ENCODE measurements at regions not wholly inside any gene's neighbourhood (a gene's known extent, or its start where the extent isn't known, plus 50 kb on each side); places are given as distances from the start of the nearest gene placed in this dataset.
"Not testable (repeated sequence)": the region's sequence is repeated elsewhere in the genome, so short reads cannot be mapped to it uniquely, and the experiment has no call there.

- DNase-seq (ENCODE audit: low read depth in 2 of 2), result no peak
These were observed 185.8 kb downstream of the B3GLCT start for GRCh38 chr13:31385540-31385939.

DNA sequence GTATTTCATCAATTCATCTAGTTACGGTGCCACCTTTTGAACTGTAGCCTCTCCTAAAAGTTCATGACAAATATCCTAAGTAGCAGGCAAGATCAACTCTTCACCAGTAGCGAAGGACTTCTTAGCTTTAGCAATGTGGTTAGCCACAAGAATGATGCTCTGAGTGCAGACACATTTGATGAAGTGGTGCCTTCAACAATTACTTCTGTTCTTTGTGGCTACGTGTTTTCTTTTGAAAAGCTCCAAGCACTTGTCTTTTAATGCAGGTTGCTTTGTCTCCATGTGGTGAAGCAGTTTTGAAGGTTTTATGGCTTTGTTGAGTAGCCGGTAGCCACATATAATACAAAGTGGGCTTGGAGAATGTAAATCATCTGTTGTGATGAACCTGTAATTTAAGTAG lies 194.7 kb downstream of the B3GLCT start:
- DNase-seq (ENCODE audit: low read depth in 2 of 2), result no peak

DNA sequence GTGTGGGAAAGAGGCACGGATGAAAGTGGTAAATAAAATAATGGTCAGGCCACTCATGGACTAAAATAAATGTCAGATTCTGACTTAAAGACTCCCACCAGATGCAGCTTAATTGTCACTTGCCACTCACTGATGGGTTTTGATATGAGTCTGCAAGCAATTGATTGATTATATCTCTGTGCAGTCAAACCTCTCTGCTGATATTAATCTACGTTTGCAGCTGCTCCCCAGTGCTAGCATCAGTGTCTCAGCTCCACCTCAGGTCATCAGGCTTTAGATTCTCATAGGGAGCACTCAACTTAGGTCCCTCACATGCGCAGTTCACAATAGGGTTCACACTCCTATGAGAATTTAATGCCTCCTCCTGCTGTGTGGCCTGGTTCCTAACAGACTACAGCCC lies 195.3 kb downstream of the B3GLCT start:
- DNase-seq (ENCODE audit: low read depth in 2 of 2), result no peak

- DNase-seq (ENCODE audit: low read depth in 2 of 2), result no peak
These were observed 199.9 kb downstream of the B3GLCT start for GRCh38 chr13:31399690-31400089.

- not testable (repeated sequence) for DNase-seq (ENCODE audit: low read depth in 2 of 2)
These were observed 203.9 kb downstream of the B3GLCT start for GRCh38 chr13:31403711-31404110.

DNA sequence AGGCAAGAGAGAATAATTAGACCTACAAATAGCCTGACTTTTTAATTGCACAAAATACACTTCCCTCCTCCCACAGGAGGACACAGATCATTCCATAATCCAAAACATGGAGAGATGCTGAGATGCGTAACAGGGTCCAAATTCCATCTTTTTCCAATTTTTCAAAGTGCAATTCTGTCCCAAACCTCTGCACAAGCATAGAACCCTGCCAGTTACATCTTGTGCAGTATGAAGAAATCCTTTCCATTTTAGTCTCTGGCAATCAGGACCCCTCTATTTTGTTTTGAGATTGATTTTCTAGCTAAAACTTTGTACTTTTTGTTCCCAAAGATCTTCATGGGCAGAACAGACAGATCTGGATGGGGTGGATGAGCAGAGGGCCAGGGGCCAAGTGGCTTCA lies 209.2 kb downstream of the B3GLCT start:
- no peak for DNase-seq (ENCODE audit: low read depth in 2 of 2)

- no peak for DNase-seq (ENCODE audit: low read depth in 2 of 2)
These were observed 210.0 kb downstream of the B3GLCT start for GRCh38 chr13:31409678-31410356.

GRCh38 chr13:31413516-31413915 lies 213.7 kb downstream of the B3GLCT start:
- no peak for DNase-seq (ENCODE audit: low read depth in 2 of 2)

GRCh38 chr13:31416066-31416465 lies 216.3 kb downstream of the B3GLCT start:
- DNase-seq (ENCODE audit: low read depth in 2 of 2), result no peak

GRCh38 chr13:31418186-31418585 lies 218.4 kb downstream of the B3GLCT start:
- no peak for DNase-seq (ENCODE audit: low read depth in 2 of 2)

DNA sequence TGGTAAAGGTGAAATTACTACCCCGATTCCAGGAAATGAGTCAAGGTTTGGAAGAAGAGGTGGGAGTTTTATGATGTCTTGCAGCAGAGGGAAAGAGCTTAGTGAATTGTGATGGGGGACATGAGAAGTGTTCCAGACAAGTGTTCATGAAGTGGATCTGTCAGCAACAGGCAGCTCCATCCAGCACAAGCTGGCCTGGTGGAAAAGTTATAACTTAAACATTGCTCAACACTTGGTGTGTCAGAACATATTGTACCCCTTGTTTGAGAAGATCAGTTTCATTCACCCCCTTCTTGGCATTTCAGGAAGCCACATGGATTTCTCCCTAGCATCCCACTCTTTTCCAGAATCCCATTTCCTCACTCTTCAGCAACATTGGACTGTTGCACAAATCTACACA lies 222.0 kb downstream of the B3GLCT start:
- no peak for DNase-seq (ENCODE audit: low read depth in 2 of 2)

GRCh38 chr13:31424130-31424729 lies 224.5 kb downstream of the B3GLCT start:
- peak in 1 of 2 donors; percentile 7 for DNase-seq (ENCODE audit: low read depth in 2 of 2)

DNA sequence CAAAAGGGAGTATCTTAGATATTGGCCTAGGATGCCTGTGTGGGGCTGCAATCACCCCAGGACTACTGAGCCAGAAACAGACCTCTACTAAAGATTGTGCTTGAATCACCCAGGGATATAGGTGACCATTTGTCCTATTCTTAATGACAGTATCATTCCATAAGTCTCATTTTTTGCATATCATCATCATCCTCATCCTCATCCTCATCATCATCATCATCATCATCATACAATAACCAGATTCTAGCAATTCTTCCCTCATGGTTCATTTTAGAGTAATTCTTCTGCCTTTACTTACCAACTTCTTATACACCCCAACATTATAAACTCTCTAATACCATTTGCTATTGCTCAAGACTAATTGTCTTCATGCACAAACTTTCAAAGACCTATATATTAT lies 226.6 kb downstream of the B3GLCT start:
- no peak for DNase-seq (ENCODE audit: low read depth in 2 of 2)

GRCh38 chr13:31427151-31428100 lies 227.7 kb downstream of the B3GLCT start:
- DNase-seq (ENCODE audit: low read depth in 2 of 2), result no peak

GRCh38 chr13:31431722-31432137 lies 232.0 kb downstream of the B3GLCT start:
- DNase-seq (ENCODE audit: low read depth in 2 of 2), result peak in 1 of 2 donors; percentile 5

DNA sequence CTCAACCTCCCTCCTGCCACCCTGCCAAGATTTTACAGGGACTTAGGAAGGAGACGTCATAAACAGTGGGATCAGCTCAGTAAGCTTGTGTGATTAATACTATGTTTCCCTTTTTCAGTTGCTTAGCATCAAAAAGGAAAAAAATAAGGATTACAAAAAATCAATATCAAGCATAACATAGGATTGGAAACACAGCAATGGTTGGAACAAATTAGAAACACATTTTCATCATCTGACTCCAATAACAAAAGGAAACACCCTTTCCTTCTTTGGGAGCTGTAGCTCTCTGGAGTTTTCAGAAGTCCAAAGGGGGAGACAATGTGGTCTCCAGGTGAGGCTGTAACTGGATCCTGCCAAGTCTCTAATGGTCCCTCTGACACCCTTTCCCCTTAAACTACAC lies 233.4 kb downstream of the B3GLCT start:
- DNase-seq (ENCODE audit: low read depth in 2 of 2), result no peak

GRCh38 chr13:31433746-31434145 lies 234.0 kb downstream of the B3GLCT start:
- no peak for DNase-seq (ENCODE audit: low read depth in 2 of 2)

DNA sequence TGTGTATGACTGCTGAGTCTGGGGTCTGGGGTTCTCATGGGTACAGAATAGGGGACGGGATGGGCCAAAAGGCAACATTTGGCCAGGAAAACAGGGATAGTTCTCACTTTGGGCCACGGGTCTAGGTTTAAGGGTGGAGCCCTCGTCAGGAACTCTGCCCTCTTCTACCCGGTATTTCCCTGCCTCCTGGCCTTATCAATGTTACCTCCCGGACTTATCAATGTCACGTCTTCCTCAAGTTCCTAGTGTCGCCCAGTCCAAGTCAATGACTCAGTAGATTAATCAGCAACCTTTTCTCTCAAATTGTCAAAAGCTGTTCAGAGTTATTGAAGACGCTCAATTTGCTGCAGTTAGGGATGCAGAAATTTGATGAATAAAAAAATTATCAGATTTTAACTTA lies 234.8 kb downstream of the B3GLCT start:
- DNase-seq (ENCODE audit: low read depth in 2 of 2), result no peak

GRCh38 chr13:31435536-31435935 lies 235.8 kb downstream of the B3GLCT start:
- DNase-seq (ENCODE audit: low read depth in 2 of 2), result no peak

GRCh38 chr13:31436478-31436877 lies 236.7 kb downstream of the B3GLCT start:
- no peak for DNase-seq (ENCODE audit: low read depth in 2 of 2)

DNA sequence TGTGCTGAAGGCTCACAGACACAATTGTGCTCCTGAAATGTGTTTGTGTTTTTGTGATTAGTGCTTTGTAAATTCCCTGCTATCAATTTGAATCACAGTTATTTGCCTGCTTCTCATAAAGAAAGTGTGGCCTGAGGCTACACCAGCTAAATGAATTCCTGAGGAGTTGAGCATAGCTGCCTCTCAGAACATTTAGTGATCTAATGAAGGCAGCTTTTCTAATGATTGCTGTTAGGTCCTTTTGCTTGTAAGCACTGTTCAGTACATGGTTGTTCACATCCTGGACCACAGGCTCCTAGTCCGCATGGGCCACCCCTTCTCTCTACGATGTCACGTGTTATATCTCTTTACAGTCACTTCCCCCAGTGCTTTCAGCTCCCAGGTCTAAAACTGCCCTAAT lies 238.2 kb downstream of the B3GLCT start:
- DNase-seq (ENCODE audit: low read depth in 2 of 2), result no peak

DNA sequence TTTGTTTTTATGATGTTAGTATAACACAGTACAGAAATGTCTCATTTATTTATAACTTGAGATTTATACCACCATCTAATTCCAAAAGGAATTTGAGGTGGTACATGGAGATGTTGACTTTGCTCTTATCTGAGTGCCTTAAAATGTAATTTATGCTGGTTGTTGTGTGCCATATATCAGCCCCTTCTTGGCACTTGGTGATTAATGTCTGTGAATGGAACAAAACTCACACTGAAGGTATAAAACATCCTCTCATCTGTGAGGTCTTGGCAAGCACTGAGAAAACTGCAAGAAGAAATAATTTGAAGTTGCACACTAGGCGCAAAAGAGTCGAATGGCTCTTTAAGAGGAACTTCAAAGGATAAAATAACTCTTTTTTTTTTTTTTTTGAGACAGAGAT lies 240.4 kb downstream of the B3GLCT start:
- no peak for DNase-seq (ENCODE audit: low read depth in 2 of 2)

Data from activated CD8-positive, alpha-beta memory T cell treated with anti-CD3 and anti-CD28 coated beads for 4 hours (primary cell).